ENCODE measurements at regions not wholly inside any gene's neighbourhood (a gene's known extent, or its start where the extent isn't known, plus 50 kb on each side); places are given as distances from the start of the nearest gene placed in this dataset.
"Not testable (repeated sequence)": the region's sequence is repeated elsewhere in the genome, so short reads cannot be mapped to it uniquely, and the experiment has no call there.

GRCh38 chr7:51471210-51471980 lies 154.8 kb upstream of the COBL start:
- DNase-seq, result no peak

- DNase-seq, result no peak
Observed at GRCh38 chr7:51467384-51468017, 150.9 kb upstream of the COBL start.

GRCh38 chr7:51459809-51460208 lies 143.2 kb upstream of the COBL start:
- no peak for DNase-seq

GRCh38 chr7:51458693-51459092 lies 142.1 kb upstream of the COBL start:
- no peak for DNase-seq

- DNase-seq, result no peak
Observed at GRCh38 chr7:51457079-51457478, 140.5 kb upstream of the COBL start.

GRCh38 chr7:51456431-51457060 lies 139.9 kb upstream of the COBL start:
- no peak for DNase-seq

DNA sequence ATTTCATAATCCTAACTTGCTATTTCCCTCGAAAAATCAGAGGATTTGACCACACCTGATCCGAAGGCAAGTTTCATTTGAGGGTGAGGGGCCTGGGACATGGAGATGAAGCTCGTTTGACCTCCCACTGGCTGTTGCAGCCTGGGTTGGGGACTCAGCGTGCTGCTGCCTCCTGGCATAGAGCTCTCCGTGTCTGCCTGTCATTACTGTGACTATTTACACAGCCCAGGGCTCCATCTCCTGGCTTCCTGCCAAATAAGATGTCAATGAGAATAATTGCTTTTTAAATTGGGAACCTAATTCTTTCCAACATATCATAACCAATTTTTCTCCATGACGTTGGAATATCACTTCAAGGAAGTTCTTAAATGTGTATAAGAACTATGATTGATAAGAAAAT lies 139.3 kb upstream of the COBL start:
- DNase-seq, result peak; percentile 41 to 48

GRCh38 chr7:51455513-51455912 lies 138.9 kb upstream of the COBL start:
- no peak for DNase-seq

DNA sequence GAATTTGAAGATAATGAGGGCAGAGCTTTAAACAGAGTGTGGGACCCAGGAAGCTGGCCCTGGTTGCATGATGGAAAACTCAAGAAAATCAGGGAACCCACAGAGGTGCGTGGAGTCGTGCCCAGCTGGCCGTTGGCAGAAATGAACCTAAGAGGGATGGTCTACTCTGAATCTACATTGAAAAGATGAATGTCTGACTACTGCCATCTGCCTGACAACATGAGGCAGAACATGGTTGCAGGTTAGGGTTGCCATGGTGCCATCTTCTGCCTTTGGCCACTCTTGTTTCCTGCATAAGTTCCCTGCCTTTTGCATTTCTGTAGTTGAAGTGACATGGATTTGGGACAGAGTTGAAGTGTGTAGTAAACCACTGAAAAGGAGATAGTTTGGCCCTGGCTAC lies 138.5 kb upstream of the COBL start:
- DNase-seq, result no peak

- no peak for DNase-seq
Observed at GRCh38 chr7:51452694-51453093, 136.1 kb upstream of the COBL start.

DNA sequence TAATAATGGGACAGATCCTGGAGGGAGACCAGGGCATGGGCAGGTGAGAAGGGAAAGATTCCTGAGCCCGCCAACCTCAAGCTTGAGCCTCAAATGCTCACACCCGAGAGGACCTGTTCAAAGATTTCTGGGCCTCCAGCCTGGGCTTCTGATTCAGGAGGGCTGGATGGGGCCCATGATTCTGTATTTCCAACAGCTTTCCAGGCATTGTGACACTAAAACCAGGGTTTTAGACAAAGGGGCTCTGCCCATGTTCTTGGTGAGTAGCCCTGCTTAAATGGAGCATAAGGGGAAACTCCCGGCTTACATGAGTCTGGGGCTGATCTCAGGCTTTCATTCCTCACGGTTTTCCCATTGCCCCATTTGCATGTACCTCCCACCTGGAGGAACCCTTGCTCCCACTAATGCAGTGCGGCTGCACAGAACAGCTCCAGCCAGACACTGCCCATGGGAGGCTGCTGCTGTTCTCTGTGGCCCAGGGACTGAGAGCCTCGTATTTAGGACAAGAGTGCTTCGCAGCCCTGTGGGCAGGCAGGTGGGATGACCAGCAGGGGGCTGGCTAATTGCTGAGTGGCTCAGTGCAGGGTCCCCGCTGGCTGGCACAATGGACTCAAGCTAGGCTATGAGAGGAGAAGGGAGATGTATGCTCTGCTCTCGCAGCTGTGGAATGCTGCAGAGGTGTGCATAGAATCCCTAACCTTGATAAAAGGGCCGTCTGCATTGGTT lies 135.3 kb upstream of the COBL start:
- no peak for DNase-seq

DNA sequence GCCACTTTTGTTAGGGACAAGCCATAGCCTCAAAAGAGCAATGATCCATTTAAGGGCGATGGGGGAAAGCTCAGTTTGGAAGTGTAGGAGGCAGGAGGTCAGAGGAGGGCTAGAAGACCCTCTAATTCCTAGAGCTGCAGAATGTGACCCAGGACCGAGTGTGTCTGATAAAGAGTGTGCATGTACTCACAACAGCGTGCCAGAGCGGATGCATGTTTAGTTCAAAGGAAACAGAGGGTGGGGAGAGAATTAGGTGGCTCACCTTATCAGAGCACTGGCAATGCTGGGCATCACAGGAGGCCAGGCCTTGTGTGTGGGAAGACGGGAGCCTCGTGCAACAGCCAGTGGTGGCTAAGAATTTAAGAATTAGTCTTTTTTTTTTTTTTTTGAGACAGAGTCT lies 133.9 kb upstream of the COBL start:
- DNase-seq, result no peak

- DNase-seq, result no peak
Observed at GRCh38 chr7:51446785-51447184, 130.2 kb upstream of the COBL start.

- DNase-seq, result no peak
Observed at GRCh38 chr7:51446356-51446755, 129.7 kb upstream of the COBL start.

- DNase-seq, result no peak
Observed at GRCh38 chr7:51444936-51445335, 128.3 kb upstream of the COBL start.

- DNase-seq, result peak; percentile 26 to 55
Observed at GRCh38 chr7:51430480-51431086, 114.0 kb upstream of the COBL start.

- no peak for DNase-seq
Observed at GRCh38 chr7:51428217-51428887, 111.7 kb upstream of the COBL start.

DNA sequence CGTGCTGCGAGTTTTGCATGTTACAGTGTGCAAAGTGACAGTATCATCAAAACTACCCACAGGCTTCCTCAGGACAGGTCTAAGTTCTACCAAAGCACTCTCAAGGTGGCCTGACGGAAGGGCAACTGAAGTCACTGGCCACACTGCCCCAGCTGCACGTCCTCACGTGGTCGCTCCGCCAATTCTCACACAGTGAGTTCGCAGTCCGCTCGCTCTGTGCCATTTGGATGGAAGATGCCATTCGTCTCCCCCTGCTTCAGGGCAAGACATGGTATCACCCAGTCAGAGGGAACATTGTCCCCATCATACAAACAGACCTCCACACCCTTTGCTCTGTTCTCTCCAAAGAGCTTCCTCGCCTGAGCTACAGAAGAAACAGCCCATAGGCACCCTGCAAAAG lies 109.6 kb upstream of the COBL start:
- DNase-seq, result no peak

DNA sequence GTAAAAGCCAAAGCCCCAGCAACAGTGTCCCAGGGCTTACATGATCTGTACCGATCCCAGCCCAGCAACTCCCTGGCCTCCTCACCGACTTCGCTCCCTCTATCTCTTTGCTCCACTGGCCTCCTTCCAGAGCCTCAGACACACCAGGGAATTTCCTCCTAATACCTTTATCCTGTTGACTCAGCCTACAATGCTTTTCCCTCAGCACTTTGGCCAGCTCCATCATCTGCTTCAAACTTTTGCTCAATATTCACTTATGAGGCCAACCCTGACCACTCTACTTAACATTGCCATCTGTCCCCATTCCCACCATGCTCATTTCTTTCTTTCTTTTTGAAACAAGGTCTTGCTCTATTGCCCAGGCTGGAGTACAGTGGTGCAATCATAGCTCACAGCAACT lies 93.3 kb upstream of the COBL start:
- not testable (repeated sequence) for DNase-seq

DNA sequence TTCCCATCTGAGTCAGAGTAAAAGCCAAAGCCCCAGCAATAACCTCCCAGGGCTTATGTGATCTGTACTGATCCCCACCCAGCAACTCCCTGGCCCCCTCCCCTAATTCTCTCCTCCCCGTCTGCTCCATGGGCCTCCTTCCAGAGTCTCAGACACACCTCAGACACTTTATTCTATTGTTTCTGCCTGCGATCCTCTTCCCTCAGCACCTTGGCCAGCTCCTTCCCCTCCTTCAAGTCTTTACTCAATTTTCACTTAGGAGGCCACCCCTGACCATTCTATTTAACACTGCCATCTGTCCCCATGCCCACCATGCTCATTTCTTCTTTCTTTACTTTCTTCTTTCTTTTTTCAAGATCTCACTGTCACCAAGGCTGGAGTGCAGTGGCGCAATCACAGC lies 81.0 kb upstream of the COBL start:
- not testable (repeated sequence) for DNase-seq

DNA sequence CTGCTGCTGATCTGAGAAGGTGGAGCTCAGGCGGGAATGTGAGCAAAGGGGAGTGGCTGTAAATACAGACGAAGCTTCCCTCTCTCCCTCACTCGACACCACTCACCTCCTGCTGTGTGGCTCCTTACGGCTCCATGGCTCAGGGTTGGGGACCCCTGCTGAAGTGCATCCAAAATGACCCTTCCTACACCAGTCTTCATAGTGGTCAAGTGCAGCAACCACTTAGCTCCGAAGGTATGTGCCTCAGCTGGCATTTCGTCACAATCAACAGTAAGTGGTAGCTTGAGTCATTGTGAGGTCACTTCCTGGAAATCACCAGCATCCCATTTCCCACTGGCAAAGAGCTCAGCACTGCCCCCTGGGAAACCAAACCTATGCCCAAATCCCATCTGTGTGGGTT lies 76.4 kb upstream of the COBL start:
- not testable (repeated sequence) for DNase-seq

DNA sequence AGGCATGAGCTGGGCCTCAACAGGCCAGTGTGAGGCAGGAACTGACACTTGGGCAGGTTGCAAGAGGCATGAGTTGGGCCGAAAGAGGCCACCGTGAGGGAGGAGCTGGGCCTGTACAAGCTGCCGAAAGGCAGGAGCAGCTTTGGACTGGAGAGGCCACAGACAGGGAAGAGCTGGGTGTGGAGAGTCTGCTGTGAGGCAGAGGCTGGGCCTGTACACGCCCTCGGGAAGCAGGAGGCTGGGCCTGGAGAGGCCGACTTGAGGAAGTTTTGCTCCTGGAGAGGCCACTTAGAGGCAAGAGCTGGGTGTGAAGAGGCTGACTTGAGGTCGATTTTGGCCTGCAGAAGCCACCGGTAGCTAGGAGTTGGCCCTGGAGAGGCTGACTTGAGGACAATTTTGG lies 73.3 kb upstream of the COBL start:
- DNase-seq, result not testable (repeated sequence)

All from NCI-H1930 (cell line).